Endothelial cell of umbilical vein (primary cell): ENCODE measurements at regions not wholly inside any gene's neighbourhood (a gene's known extent, or its start where the extent isn't known, plus 50 kb on each side); places are given as distances from the start of the nearest gene placed in this dataset.

Source experiments
- BruUV-seq: library from RNA; stranded (reverse); fragments of 400-500 nt; replicated peaks from 2 replicates; lab custom pipeline; 2021; lab: Mats Ljungman, UMichigan
- CTCF ChIA-PET: fragments of 300-600, 350-600 bp; sonication (Branson Sonifier 250); formaldehyde crosslinking; loops from one replicate; lab custom pipeline; 2021; ENCODE audit warnings: antibody characterized with exemption, inconsistent platforms; lab: Charles Lee
- POLR2A ChIA-PET: fragments of 300-600, 350-600 bp; sonication (Branson Sonifier 250); formaldehyde crosslinking; loops from one replicate; lab custom pipeline; 2021; ENCODE audit warnings: antibody characterized with exemption, inconsistent platforms; lab: Charles Lee
- DNase-seq: peaks from one replicate; pipeline ENCODE4 v3.0.0-alpha.2; 2011; ENCODE audit warnings: low read depth, low spot score
- FAIRE-seq: peaks from 2 replicates; lab custom pipeline; 2011; peaks lifted over from hg19 to GRCh38; lab: Jason Lieb, UNC
- H2AFZ ChIP-seq: 2 replicates; pipeline ENCODE4 v1.6.0; 2012; ENCODE audit warnings: low read depth, low read length, control low read depth, inconsistent platforms
- H3K27ac ChIP-seq: 2 replicates; pipeline ENCODE4 v1.5.1; 2011; ENCODE audit warnings: low read depth, mild to moderate bottlenecking, control low read depth, low read length, moderate library complexity; ENCODE audit not compliant: insufficient read depth
- H3K27me3 ChIP-seq, 2 experiments: 2 replicates each; pipeline versions ENCODE4 v1.6.0 to v1.6.1; 2011; ENCODE audit warnings: low read length in 2 of 2, mixed read lengths in 1 of 2; ENCODE audit not compliant: control insufficient read depth in 2 of 2, insufficient read depth in 2 of 2
- H3K36me3 ChIP-seq, 2 experiments: 2 replicates in 1 of 2; 3 replicates in 1 of 2; pipeline ENCODE4 v1.5.1; 2011; ENCODE audit warnings: low read length in 2 of 2, mild to moderate bottlenecking in 1 of 2, moderate library complexity in 1 of 2; ENCODE audit not compliant: control insufficient read depth in 2 of 2, insufficient read depth in 2 of 2; ENCODE audit errors: extremely low read depth in 1 of 2
- H3K4me1 ChIP-seq: 3 replicates; pipeline ENCODE4 v1.5.1; 2011; ENCODE audit warnings: mild to moderate bottlenecking, low read length; ENCODE audit not compliant: control insufficient read depth, insufficient read depth; ENCODE audit errors: extremely low read depth
- H3K4me2 ChIP-seq: 2 replicates; pipeline ENCODE4 v1.6.1; 2011; ENCODE audit warnings: low read length, control low read depth, mixed read lengths; ENCODE audit not compliant: insufficient read depth
- H3K4me3 ChIP-seq, 3 experiments: fragments of 200-600 bp in 1 of 3; sonication (generic), shearing (Covaris generic) in 1 of 3; replicated peaks in 1 of 3; 2 replicates each; pipeline ENCODE4 v1.5.1; 2011 to 2016; ENCODE audit warnings: control low read depth in 3 of 3, low read length in 3 of 3, mild to moderate bottlenecking in 2 of 3, inconsistent platforms in 1 of 3, low read depth in 1 of 3, moderate library complexity in 1 of 3; ENCODE audit not compliant: insufficient read depth in 1 of 3
- H3K79me2 ChIP-seq: 2 replicates; pipeline ENCODE4 v1.6.0; 2012; ENCODE audit warnings: low read length, inconsistent platforms; ENCODE audit not compliant: control insufficient read depth, insufficient read depth
- H3K9ac ChIP-seq: replicated peaks from 2 replicates; pipeline ENCODE3; 2011; ENCODE audit warnings: low read length, control low read depth; ENCODE audit not compliant: insufficient read depth; ENCODE audit errors: extremely low read depth
- H3K9me1 ChIP-seq: replicated peaks from 3 replicates; pipeline ENCODE4 v1.6.0; 2011; ENCODE audit warnings: mild to moderate bottlenecking, low read length; ENCODE audit not compliant: control insufficient read depth, insufficient read depth; ENCODE audit errors: extremely low read depth
- H3K9me3 ChIP-seq: replicated peaks from 2 replicates; pipeline ENCODE4 v1.5.1; 2012; ENCODE audit warnings: low read length, inconsistent platforms; ENCODE audit not compliant: control insufficient read depth, insufficient read depth
- H4K20me1 ChIP-seq: replicated peaks from 2 replicates; pipeline ENCODE3; 2011; ENCODE audit warnings: mild to moderate bottlenecking, low read length; ENCODE audit not compliant: control insufficient read depth, insufficient read depth; ENCODE audit errors: extremely low read depth
- EZH2 ChIP-seq: IDR thresholded peaks from 2 replicates; pipeline ENCODE4 v1.6.1; 2012; ENCODE audit warnings: borderline replicate concordance, low read depth, mild to moderate bottlenecking, moderate library complexity, low read length, inconsistent platforms; ENCODE audit not compliant: severe bottlenecking
- FOS ChIP-seq: IDR thresholded peaks from 2 replicates; pipeline ENCODE4 v1.6.1; 2011; ENCODE audit warnings: mild to moderate bottlenecking, low read length, moderate library complexity, borderline replicate concordance; ENCODE audit not compliant: insufficient read depth
- GATA2 ChIP-seq: IDR thresholded peaks from 2 replicates; pipeline ENCODE4 v1.7.0; 2011; ENCODE audit warnings: low read depth, mild to moderate bottlenecking, moderate library complexity, mixed read lengths, low read length; ENCODE audit not compliant: insufficient read length, insufficient read depth
- JUN ChIP-seq: IDR thresholded peaks from 2 replicates; pipeline ENCODE4 v1.6.1; 2011; ENCODE audit warnings: borderline replicate concordance, low read depth; ENCODE audit not compliant: insufficient read length, insufficient read depth
- MYC ChIP-seq: IDR thresholded peaks from one replicate; pipeline ENCODE4 v1.6.1; 2011; ENCODE audit warnings: mild to moderate bottlenecking, low read depth, low read length
- POLR2A ChIP-seq: IDR thresholded peaks from 2 replicates; pipeline ENCODE4 v1.6.1; 2012; ENCODE audit warnings: low read depth, mild to moderate bottlenecking, control low read depth, low read length
- POLR2AphosphoS5 ChIP-seq: IDR thresholded peaks from 2 replicates; pipeline ENCODE4 v1.6.1; 2012; ENCODE audit warnings: low read depth, mild to moderate bottlenecking, control low read depth, low read length, moderate library complexity; ENCODE audit not compliant: insufficient read depth
- dilution Hi-C: fragments of 300-500 bp; cut with MboI; formaldehyde crosslinking; loops from one replicate; pipeline ENCODE4 v1.15.0; 2019; ENCODE audit warnings: low sequenced_read_pairs; ENCODE audit not compliant: extremely low pct_ligation_motif_present
- intact Hi-C: fragments of 100-400 bp; cut with micrococcal nuclease; formaldehyde crosslinking; loops from one replicate; pipeline ENCODE4 v1.10.0; 2022
- TF ChIP-seq, protein P1 (sequence below): IDR thresholded peaks from 2 replicates; pipeline ENCODE4 v1.6.1; 2011; ENCODE audit not compliant: insufficient read depth, insufficient read length
- TF ChIP-seq, protein P2 (sequence below), 2 donors: IDR thresholded peaks; 1 replicate in 1 of 2; 2 replicates in 1 of 2; pipeline ENCODE4 v1.5.1; 2011; ENCODE audit warnings: low read length in 2 of 2, mild to moderate bottlenecking in 2 of 2, moderate library complexity in 2 of 2, control low read depth in 1 of 2, inconsistent platforms in 1 of 2, low read depth in 1 of 2; ENCODE audit not compliant: insufficient read depth in 1 of 2; ENCODE audit errors: extremely low read depth in 1 of 2

DNA sequence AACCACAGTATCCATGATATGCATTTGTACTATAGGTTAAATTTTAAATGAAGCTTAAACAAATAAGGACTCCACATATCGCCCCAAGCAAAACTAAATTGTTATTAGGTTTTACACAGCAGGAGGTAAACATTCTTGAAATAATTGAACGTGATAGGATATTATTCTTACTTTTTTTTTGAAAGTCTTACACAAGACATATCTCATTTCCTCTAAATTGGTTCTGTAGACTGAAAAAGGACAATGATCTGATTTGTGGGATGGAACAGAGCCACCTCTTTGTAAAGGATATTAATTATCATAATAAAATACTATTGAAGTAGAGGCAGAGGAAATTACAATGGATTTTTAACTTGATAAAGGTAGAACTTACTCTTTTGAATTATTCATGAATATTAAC, 155.1 kb upstream of the SEMA3D start:
- Histone ChIP-seq H3K27ac (no peak overlapping the region), H3K27me3 (no peaks in the 10 kb centered on the region), H3K4me2 (no peak overlapping the region), H3K9me3 (no peaks in the 10 kb centered on the region), H3K79me2 (no peaks in the 10 kb centered on the region), H3K9me1 (no peaks in the 10 kb centered on the region), H3K9ac (no peak overlapping the region), H2AFZ (no peak overlapping the region), H3K4me1 (no peaks in the 10 kb centered on the region), H3K36me3 (no peaks in the 10 kb centered on the region), H4K20me1 (no peaks in the 10 kb centered on the region), H3K4me3 (no peak overlapping the region)
- ChIA-PET CTCF (no interaction called here), POLR2A (no interaction called here)
- dilution Hi-C loops = no loop called here
- intact Hi-C loops = no loop called here
- BruUV-seq = no TSS peak
- no peak for FAIRE-seq
- TF ChIP-seq, protein P1, sequence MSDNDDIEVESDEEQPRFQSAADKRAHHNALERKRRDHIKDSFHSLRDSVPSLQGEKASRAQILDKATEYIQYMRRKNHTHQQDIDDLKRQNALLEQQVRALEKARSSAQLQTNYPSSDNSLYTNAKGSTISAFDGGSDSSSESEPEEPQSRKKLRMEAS = no peak
- TF ChIP-seq EZH2 = no peak
- no peak for TF ChIP-seq POLR2A
- TF ChIP-seq FOS = no peak
- TF ChIP-seq POLR2AphosphoS5 = no peak
- TF ChIP-seq, protein P2, sequence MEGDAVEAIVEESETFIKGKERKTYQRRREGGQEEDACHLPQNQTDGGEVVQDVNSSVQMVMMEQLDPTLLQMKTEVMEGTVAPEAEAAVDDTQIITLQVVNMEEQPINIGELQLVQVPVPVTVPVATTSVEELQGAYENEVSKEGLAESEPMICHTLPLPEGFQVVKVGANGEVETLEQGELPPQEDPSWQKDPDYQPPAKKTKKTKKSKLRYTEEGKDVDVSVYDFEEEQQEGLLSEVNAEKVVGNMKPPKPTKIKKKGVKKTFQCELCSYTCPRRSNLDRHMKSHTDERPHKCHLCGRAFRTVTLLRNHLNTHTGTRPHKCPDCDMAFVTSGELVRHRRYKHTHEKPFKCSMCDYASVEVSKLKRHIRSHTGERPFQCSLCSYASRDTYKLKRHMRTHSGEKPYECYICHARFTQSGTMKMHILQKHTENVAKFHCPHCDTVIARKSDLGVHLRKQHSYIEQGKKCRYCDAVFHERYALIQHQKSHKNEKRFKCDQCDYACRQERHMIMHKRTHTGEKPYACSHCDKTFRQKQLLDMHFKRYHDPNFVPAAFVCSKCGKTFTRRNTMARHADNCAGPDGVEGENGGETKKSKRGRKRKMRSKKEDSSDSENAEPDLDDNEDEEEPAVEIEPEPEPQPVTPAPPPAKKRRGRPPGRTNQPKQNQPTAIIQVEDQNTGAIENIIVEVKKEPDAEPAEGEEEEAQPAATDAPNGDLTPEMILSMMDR (IDR thresholded peaks at IDR 0.05; ENCODE audit: extremely low read depth in 1 of 2, insufficient read depth in 1 of 2, low read depth in 1 of 2, low read length in 2 of 2) = no peak
- TF ChIP-seq GATA2 = no peak
- no peak for TF ChIP-seq MYC
- TF ChIP-seq JUN = no peak
- DNase-seq = no peak
